GM18508 (cell line): ENCODE measurements at regions not wholly inside any gene's neighbourhood (a gene's known extent, or its start where the extent isn't known, plus 50 kb on each side); places are given as distances from the start of the nearest gene placed in this dataset.
"Not testable (repeated sequence)": the region's sequence is repeated elsewhere in the genome, so short reads cannot be mapped to it uniquely, and the experiment has no call there.

ENCODE experiments used
- ATAC-seq: cut with Tn5 transposase; IDR thresholded peaks from one replicate; pipeline ENCODE4 v1.9.1; 2021; ENCODE audit warnings: moderate number of reproducible peaks; ENCODE audit not compliant: insufficient read depth, unreplicated experiment

GRCh38 chrX:150099316-150099715 lies 161.0 kb upstream of the EOLA2 start:
- no peak for ATAC-seq

GRCh38 chrX:150100261-150100660 lies 162.0 kb upstream of the EOLA2 start:
- no peak for ATAC-seq

- no peak for ATAC-seq
Measured at GRCh38 chrX:150118476-150118875, 180.2 kb upstream of the EOLA2 start.

GRCh38 chrX:150119323-150119722 lies 181.0 kb upstream of the EOLA2 start:
- no peak for ATAC-seq

GRCh38 chrX:150125045-150125444 lies 186.8 kb upstream of the EOLA2 start:
- ATAC-seq: not testable (repeated sequence)

GRCh38 chrX:150127216-150127615 lies 188.9 kb upstream of the EOLA2 start:
- ATAC-seq: no peak

- ATAC-seq: no peak
Measured at GRCh38 chrX:150143721-150144440, 205.6 kb upstream of the EOLA2 start.

- ATAC-seq: no peak
Measured at GRCh38 chrX:150146271-150146896, 208.1 kb upstream of the EOLA2 start.

- no peak for ATAC-seq
Measured at GRCh38 chrX:150148749-150149672, 210.7 kb upstream of the EOLA2 start.

GRCh38 chrX:150150076-150150779 lies 211.9 kb upstream of the EOLA2 start:
- no peak for ATAC-seq

GRCh38 chrX:150150780-150151125 lies 212.4 kb upstream of the MAMLD1 start:
- ATAC-seq: no peak

GRCh38 chrX:150152036-150152435 lies 211.1 kb upstream of the MAMLD1 start:
- ATAC-seq: no peak

GRCh38 chrX:150152546-150152945 lies 210.6 kb upstream of the MAMLD1 start:
- no peak for ATAC-seq

GRCh38 chrX:150155436-150156035 lies 207.6 kb upstream of the MAMLD1 start:
- ATAC-seq: no peak

- ATAC-seq: no peak
Measured at GRCh38 chrX:150156615-150157014, 206.5 kb upstream of the MAMLD1 start.

- ATAC-seq: no peak
Measured at GRCh38 chrX:150157291-150157690, 205.8 kb upstream of the MAMLD1 start.

- no peak for ATAC-seq
Measured at GRCh38 chrX:150158554-150159332, 204.4 kb upstream of the MAMLD1 start.

- ATAC-seq: no peak
Measured at GRCh38 chrX:150159537-150159936, 203.6 kb upstream of the MAMLD1 start.

- ATAC-seq: no peak
Measured at GRCh38 chrX:150160656-150161055, 202.5 kb upstream of the MAMLD1 start.
